Activated CD4-positive, alpha-beta T cell treated with anti-CD3 and anti-CD28 coated beads for 1 hour (primary cell): ENCODE measurements at regions not wholly inside any gene's neighbourhood (a gene's known extent, or its start where the extent isn't known, plus 50 kb on each side); places are given as distances from the start of the nearest gene placed in this dataset.

ENCODE experiments used
- DNase-seq: peaks from one replicate; pipeline ENCODE4 v3.0.0-alpha.2; 2020

GRCh38 chr2:5959836-5960820 is 267.9 kb downstream of the SOX11 start:
- DNase-seq: no peak

DNA sequence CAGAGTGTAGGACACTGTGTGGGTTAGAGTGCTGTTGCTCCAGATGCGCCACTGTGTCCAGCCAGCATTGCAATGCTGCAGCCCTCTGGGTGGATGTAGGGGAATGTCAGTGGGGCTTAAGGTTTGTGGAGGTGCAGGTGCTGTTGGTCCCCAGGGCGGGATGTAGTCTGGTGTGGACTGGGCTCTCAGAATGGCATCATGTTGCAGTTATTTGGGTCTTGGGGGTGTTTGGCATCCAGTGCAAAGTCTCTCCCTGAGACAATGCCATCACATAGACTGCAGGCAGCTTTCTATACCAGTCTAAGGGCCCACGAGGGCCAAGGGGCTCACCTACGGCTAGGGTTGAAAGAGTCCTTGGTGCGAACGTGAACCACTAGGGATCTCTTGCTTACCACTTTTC is 275.3 kb downstream of the SOX11 start:
- no peak for DNase-seq

GRCh38 chr2:5969303-5969702 is 277.1 kb downstream of the SOX11 start:
- DNase-seq: no peak

DNA sequence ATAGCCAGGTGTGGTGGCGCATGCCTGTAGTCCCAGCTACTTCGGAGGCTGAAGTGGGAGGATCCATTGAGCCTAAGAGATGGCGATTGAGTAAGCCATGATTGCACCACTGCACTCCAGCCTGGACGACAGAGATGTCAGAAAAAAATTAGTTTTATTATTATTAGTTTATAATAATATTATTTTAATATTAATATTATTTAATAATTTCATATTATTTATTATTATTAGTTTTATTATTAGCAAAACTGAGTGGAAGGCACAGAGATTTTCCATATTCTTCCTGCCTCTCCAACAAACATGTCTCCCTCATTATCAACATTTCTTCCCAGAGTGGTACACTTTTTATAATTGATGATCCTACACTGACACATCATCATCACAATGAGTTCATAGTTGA is 278.2 kb downstream of the SOX11 start:
- DNase-seq: no peak

GRCh38 chr2:5974477-5974876 is 282.3 kb downstream of the SOX11 start:
- no peak for DNase-seq

DNA sequence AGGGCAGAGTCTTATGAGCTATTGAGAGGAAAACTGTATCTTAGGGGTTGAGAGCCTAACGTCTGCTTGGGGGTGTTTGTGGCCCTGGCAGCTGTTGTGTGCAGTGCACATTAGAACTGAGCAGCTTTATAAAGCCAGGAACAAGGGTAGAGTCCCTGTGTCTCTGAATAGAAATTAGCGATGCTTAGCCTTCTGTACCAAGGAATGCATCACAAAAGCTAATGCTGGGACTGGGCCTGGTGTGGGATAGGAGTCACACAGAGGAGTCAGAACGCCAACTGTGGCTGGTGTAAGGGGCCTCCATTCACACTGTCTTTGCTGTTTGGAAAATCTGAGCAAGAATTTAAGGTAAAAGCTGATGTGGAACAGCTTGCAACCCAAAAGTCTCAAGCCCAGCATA is 283.2 kb downstream of the SOX11 start:
- DNase-seq: no peak

DNA sequence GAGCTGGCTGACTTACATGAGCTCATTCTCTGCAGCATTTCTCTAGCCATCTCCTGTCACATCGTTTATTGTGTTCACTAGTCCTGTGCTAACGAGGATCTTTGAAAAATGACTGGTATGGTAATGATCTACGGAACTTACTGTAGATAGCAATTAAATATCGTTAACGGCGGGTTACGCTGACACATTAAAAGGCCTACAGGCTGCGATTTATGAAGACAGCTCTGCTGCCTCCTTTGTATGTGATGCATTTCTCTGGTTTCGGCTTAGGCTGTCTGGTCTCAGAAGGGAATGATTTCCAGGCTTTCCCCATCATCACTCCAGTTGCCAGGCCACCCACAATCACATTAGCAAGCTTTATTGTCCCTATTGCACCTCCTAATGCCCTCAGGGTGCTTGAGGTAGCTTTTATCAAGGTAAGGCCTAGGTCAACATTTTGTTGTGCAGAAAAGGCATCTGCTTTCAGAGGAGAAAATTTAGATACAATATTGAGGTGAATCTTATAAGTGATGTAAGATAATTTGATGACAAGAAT is 284.4 kb downstream of the SOX11 start:
- DNase-seq: no peak

GRCh38 chr2:5977477-5977876 is 285.3 kb downstream of the SOX11 start:
- DNase-seq: no peak

GRCh38 chr2:5978131-5978751 is 286.1 kb downstream of the SOX11 start:
- no peak for DNase-seq

DNA sequence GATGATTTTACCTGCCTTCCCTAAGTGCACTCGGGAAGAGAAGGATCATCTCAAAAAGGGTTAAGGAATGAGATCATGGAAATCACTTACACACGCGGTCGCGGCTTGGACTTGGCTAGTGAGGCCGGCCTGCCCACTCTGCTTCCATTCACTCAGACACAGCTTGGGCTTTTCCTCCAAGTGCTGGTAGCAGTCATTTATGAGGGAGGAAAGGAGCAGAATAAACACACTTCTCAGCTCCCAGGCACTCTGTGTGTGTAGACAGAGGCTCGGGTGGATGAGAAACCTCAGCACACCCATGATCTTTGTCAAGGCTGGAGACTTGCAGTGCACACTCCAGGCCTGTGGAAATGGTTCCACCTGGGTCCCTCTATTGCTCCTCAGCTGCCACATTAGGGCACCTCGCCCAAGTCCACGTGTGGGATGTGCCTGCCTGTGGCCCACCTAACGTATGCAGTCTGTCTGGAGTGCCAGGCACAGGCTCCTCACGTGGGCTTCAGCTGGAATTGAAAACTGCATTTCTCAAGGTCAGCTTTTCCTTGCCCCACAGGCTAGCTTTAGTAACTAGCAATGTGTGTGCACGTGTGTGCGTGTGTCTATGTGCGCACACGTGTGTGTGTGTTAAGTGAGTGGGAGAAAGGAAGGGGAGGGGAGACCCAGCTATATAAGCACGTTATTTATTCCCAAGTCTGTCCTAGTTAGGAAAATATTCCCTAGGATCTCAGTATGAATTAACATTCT is 288.4 kb downstream of the SOX11 start:
- DNase-seq: no peak

DNA sequence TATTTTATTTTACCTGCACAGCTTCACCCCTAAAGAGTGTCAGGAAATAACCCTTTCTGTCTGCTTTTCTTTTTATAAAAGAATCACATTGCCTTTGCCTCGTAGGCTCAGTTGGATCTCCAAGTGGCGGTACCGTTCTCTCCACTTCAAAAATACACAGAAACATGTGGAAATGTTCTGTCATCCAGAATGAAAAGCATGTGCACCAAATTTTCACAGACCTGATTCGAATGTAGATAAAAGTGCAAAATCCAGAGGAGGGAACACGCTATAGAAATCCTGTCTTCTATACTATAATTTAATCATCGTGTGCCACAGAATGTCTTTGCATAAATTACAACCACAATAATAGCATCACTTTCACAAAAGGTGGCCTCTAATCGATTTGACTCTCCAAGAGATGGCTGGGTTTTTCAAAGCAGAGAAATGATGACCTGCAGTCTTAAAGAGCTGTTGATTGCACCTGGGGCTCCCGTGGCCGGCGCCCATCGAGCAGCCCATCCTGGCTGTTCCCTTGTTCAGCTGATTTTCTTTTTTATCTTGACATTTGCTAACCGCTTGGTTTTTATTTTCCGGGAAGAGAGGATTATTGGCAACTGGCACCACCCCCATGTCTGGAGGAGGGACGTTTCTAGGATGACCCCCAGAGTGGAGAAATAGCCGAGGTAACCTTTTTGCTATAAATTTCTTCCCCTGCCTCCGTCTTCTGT is 290.2 kb downstream of the SOX11 start:
- no peak for DNase-seq

DNA sequence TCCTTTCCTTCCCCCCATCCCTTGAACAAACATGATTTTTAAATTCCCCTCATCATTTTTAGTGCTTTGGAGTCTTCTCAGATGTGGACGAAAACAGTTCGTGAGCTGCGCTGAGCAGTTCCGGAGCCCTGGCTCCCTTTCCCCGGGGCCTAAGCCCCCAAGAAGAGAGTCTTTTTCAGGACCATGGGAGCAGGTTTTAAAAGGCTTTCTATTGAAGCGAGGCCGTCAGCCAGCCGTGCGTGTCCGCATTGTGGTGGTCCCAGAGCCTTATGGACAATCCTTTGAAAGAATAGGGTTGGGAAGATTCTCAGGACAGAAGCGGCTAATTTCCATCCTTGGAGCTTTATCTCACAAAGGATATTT is 290.7 kb downstream of the SOX11 start:
- no peak for DNase-seq

GRCh38 chr2:5983511-5984272 is 291.5 kb downstream of the SOX11 start:
- no peak for DNase-seq

- no peak for DNase-seq
Observed at GRCh38 chr2:5984273-5984655, 292.1 kb downstream of the SOX11 start.

DNA sequence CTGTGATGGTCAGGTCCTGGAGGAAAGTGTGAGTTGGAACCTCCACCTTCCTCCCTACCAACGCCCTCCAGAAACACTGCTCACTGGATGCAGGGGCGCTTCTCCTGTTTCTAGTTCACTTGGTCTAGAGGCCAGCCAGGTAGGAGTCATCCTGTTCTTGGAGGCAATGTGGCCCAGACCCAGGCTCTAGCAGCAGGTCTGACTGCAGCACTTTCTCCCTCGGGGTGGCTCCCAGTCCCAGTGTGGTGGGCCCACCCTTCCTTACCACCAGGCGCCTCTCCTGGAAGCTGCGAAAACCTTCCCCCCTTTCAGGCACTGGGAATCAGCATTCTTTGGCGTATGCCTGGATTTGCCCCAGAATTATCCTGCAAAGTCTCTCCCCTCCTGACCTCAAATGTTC is 292.8 kb downstream of the SOX11 start:
- DNase-seq: no peak

DNA sequence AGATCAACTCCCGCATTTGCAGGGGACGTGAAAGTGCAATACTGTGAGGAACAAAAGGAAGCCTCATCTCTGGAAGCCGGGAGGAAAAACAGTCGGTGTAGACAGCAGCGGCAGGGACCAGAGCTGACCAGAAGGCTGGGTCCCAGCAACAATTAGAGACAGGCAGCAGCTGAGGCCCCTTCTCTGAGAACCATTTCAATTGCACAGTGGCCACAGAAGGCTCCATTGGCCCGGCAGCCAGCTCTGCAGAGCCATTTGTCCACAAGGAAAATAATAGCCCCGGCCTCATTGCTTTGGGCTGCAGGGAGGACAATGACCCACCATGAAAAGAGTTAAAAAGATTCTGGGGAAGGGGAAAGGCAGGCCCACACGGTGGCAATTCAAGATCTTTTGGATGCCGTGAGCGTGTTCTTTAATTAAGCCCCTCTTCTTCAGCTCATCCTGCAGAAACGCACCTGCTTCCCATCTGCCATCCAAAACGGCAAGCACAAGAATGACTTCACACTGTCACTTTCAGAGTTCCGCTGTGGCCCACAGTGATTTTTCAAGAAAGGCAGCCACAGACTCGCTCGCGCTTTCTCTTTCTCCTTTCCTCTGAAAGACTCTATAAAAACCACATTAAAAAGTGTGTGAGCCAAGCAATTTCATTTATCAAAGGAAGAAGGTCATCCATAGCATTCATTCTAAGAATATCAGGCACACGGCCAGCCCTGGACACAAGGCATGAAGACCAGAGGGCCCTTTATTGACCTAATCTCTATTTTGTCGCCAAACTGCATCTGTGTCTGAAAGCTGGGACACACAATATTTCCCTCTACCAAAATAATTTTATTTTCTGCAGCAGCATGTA is 293.6 kb downstream of the SOX11 start:
- DNase-seq: no peak

GRCh38 chr2:5986801-5987787 is 294.9 kb downstream of the SOX11 start:
- DNase-seq: no peak

- DNase-seq: no peak
Observed at GRCh38 chr2:5988120-5988519, 295.9 kb downstream of the SOX11 start.

DNA sequence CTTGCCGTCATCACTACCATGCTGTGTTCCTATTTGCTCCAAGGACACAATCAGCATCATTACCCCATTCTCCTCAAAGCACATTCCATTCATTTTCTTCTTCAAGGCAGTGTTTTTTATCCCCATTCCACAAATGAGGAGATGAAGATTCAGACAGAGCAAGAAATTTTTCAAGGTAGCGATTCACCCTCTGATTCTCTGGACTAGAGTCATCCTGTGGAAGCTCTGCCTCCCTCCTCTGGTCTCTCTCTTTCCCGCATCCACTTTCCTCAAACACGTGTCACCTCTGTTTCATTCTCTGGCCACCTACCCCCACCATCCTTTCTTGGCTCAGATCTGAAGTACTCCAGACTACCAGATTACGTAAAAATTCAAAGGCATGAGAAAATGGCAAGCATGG is 297.9 kb downstream of the SOX11 start:
- no peak for DNase-seq
